ENCODE measurements at regions not wholly inside any gene's neighbourhood (a gene's known extent, or its start where the extent isn't known, plus 50 kb on each side); places are given as distances from the start of the nearest gene placed in this dataset.

- DNase-seq (ENCODE audit: low read depth, low spot score): no peak
These were observed 293.5 kb downstream of the UTRN start for GRCh38 chr6:144578385-144579350.

- no peak for DNase-seq (ENCODE audit: low read depth, low spot score)
These were observed 294.9 kb downstream of the UTRN start for GRCh38 chr6:144580039-144580438.

GRCh38 chr6:144580771-144581170 lies 295.6 kb downstream of the UTRN start:
- no peak for DNase-seq (ENCODE audit: low read depth, low spot score)

GRCh38 chr6:144581812-144582537 lies 296.8 kb downstream of the UTRN start:
- DNase-seq (ENCODE audit: low read depth, low spot score): no peak

GRCh38 chr6:144582939-144583613 lies 297.9 kb downstream of the UTRN start:
- DNase-seq (ENCODE audit: low read depth, low spot score): no peak

GRCh38 chr6:144583614-144583954 lies 298.4 kb downstream of the UTRN start:
- DNase-seq (ENCODE audit: low read depth, low spot score): no peak

- no peak for DNase-seq (ENCODE audit: low read depth, low spot score)
These were observed 300.2 kb downstream of the UTRN start for GRCh38 chr6:144585217-144585814.

- no peak for DNase-seq (ENCODE audit: low read depth, low spot score)
These were observed 301.9 kb downstream of the UTRN start for GRCh38 chr6:144586986-144587385.

- DNase-seq (ENCODE audit: low read depth, low spot score): no peak
These were observed 303.7 kb downstream of the UTRN start for GRCh38 chr6:144588697-144589325.

- no peak for DNase-seq (ENCODE audit: low read depth, low spot score)
These were observed 305.4 kb downstream of the UTRN start for GRCh38 chr6:144590532-144590931.

- no peak for DNase-seq (ENCODE audit: low read depth, low spot score)
These were observed 308.3 kb downstream of the UTRN start for GRCh38 chr6:144593392-144593791.

- no peak for DNase-seq (ENCODE audit: low read depth, low spot score)
These were observed 309.4 kb downstream of the UTRN start for GRCh38 chr6:144594585-144594984.

GRCh38 chr6:144595266-144595665 lies 310.1 kb downstream of the UTRN start:
- no peak for DNase-seq (ENCODE audit: low read depth, low spot score)

- DNase-seq (ENCODE audit: low read depth, low spot score): no peak
These were observed 312.4 kb downstream of the UTRN start for GRCh38 chr6:144597511-144597910.

GRCh38 chr6:144599615-144600014 lies 314.5 kb downstream of the UTRN start:
- DNase-seq (ENCODE audit: low read depth, low spot score): no peak

GRCh38 chr6:144601221-144601620 lies 316.1 kb downstream of the UTRN start:
- no peak for DNase-seq (ENCODE audit: low read depth, low spot score)

GRCh38 chr6:144602523-144603180 lies 317.5 kb downstream of the UTRN start:
- DNase-seq (ENCODE audit: low read depth, low spot score): no peak

- DNase-seq (ENCODE audit: low read depth, low spot score): no peak
These were observed 320.9 kb downstream of the UTRN start for GRCh38 chr6:144606083-144606482.

GRCh38 chr6:144607998-144608735 lies 323.0 kb downstream of the UTRN start:
- DNase-seq (ENCODE audit: low read depth, low spot score): no peak

- DNase-seq (ENCODE audit: low read depth, low spot score): no peak
These were observed 327.7 kb downstream of the UTRN start for GRCh38 chr6:144612811-144613210.

Measured in iPS DF 19.7 (cell line).